H1 (cell line): ENCODE measurements at regions not wholly inside any gene's neighbourhood (a gene's known extent, or its start where the extent isn't known, plus 50 kb on each side); places are given as distances from the start of the nearest gene placed in this dataset.

Experiments used
- SP1 ChIP-seq: IDR thresholded peaks from 2 replicates; pipeline ENCODE4 v1.6.1; 2011; ENCODE audit warnings: low read depth, low read length
- TAF1 ChIP-seq: IDR thresholded peaks from 2 replicates; pipeline ENCODE4 v1.6.1; 2011; ENCODE audit warnings: mild to moderate bottlenecking, low read depth, low read length
- TF ChIP-seq, protein P1 (sequence below), 3 experiments: IDR thresholded peaks; 1 replicate in 2 of 3; 2 replicates in 1 of 3; pipeline versions ENCODE4 v1.5.1 to v1.6.1; 2011; ENCODE audit warnings: low read length in 3 of 3, mild to moderate bottlenecking in 3 of 3, inconsistent platforms in 2 of 3, low read depth in 1 of 3, moderate library complexity in 1 of 3; ENCODE audit not compliant: insufficient read depth in 1 of 3; ENCODE audit errors: control extremely low read depth in 1 of 3
- TF ChIP-seq, protein P2 (sequence below): IDR thresholded peaks from 2 replicates; pipeline ENCODE4 v1.6.1; 2012; ENCODE audit warnings: inconsistent platforms

DNA sequence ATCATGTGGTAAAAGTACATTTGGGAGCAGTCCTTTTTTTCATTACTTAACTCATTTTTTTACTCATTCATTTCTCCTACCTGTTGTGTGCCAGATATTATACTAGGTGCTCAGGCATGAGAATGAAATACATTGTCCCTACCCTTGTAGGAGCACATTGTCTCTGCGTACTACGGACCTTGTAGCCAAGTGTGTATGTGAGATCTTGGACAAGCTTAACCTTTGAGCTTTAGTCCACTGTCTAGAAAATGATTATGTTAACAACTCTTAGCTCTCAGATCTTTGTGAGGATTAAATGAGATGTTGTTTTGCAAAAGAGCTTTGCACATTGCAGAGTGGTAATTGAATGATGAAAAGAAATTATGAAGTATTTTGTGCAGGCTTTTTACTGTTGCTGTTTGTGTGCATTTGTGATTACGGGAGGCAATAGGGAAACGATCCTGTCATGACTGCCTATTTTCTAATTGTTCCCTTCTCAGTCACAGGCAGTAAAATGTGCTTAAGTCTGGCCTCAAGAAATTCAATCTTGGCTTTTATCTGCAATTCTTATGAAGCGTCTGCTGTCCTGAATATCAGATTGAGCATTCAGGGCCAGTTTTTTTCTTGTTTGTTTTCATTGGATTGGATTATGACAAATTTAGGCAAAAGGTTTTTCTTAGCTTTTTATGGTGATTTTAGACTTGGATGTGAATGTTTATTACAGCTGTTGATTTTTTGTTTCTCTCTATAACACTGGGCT lies 447.7 kb downstream of the PDZRN4 start:
- TF ChIP-seq TAF1 (no peak), SP1 (no peak)
- TF ChIP-seq, protein P1, sequence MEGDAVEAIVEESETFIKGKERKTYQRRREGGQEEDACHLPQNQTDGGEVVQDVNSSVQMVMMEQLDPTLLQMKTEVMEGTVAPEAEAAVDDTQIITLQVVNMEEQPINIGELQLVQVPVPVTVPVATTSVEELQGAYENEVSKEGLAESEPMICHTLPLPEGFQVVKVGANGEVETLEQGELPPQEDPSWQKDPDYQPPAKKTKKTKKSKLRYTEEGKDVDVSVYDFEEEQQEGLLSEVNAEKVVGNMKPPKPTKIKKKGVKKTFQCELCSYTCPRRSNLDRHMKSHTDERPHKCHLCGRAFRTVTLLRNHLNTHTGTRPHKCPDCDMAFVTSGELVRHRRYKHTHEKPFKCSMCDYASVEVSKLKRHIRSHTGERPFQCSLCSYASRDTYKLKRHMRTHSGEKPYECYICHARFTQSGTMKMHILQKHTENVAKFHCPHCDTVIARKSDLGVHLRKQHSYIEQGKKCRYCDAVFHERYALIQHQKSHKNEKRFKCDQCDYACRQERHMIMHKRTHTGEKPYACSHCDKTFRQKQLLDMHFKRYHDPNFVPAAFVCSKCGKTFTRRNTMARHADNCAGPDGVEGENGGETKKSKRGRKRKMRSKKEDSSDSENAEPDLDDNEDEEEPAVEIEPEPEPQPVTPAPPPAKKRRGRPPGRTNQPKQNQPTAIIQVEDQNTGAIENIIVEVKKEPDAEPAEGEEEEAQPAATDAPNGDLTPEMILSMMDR (IDR thresholded peaks at IDR 0.05; ENCODE audit: control extremely low read depth in 1 of 3, insufficient read depth in 1 of 3, low read depth in 1 of 3, low read length in 3 of 3), result no peak
- TF ChIP-seq, protein P2, sequence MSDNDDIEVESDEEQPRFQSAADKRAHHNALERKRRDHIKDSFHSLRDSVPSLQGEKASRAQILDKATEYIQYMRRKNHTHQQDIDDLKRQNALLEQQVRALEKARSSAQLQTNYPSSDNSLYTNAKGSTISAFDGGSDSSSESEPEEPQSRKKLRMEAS, result no peak
